Caki2 (cell line): ENCODE measurements at regions not wholly inside any gene's neighbourhood (a gene's known extent, or its start where the extent isn't known, plus 50 kb on each side); places are given as distances from the start of the nearest gene placed in this dataset.

Experiments used
- DNase-seq: peaks from one replicate; pipeline ENCODE4 v3.0.0-alpha.2; 2015; ENCODE audit warnings: low read depth
- in situ Hi-C: cut with HindIII; loops from 2 replicates; pipeline ENCODE4 v1.10.0; 2016; ENCODE audit warnings: low sequenced_read_pairs, low pct_unique_long_range_greater_than_20kb, mixed read lengths

DNA sequence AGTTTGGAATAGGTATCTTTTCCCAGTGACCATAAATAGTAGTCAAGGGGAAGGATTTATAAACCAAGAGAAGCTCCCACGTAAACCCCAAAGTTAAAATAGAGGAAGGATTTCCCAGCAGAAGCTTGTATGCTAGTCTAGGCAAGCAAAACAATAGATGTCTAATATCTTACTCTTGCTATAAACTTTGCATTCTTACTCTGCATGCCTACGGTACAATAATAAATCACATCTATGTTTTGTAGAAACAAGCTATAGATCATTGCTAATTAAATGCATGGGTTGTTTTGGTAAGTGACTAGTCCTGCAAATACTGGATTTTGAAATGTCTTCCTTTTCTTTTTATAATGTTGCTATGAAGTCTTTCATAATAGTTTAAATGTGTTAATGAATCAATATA lies 585.5 kb downstream of the INHBA start:
- in situ Hi-C loops = no loop called here
- no peak for DNase-seq

DNA sequence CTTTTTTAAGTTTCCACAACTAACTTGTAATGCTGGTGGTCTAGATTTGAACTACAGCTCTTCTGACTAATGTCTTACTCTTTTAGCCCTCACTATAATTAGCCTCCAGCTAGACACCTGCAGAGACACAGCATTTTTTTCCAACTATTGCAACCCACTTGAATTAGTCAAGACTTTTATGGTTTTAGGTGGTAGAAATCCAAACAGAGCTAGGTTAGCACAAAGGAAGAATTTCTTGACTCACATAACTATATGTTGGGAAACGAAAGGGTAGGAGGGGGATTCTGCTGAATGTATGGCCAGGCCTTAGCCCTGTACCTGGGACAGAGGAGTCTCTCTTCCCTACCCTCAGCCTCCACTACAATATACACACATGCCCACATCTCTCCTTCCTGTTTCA lies 586.1 kb downstream of the INHBA start:
- no peak for DNase-seq

DNA sequence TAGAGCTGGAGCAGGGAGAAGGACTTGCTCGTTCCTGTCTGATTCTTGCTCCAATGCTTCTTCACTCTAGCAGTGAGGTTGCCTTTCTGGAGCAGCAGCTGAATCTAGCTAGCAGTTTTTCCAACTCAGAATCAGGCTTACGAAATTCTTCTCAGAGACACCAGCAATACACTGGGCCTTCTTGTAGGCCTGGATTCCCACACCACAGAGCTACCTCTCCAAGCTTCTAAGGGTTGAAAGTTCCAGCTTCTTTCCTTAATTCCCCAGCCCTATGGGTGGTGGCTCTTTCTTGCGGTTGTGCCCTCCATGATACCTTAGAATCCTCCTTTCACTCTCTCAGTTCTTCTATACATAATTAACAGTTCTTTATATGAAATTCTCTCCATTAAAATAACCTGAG lies 586.6 kb downstream of the INHBA start:
- DNase-seq = no peak
- in situ Hi-C loops = no loop called here

More for the DNA sequence above, 586.1 kb downstream of the INHBA start:
- in situ Hi-C loops = no loop called here

DNA sequence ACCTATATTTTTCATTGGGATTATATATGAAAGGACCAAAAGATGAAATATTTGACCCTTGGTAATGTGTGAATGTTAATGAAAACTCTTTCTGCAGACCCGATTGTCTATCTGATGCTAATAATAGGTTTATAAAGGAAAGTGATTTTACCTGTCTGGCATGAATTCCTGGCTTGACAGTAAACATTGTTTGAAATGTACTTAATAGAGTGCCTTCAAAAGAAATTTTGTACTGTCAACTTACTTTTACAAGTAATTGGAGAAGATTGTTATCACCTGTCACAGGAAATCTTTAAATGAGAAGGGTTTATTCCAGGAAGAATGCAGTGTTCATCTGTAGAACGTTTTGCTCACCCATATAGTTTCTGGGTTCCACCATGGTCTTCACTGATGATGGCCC lies 588.2 kb downstream of the INHBA start:
- in situ Hi-C loops = no loop called here

DNA sequence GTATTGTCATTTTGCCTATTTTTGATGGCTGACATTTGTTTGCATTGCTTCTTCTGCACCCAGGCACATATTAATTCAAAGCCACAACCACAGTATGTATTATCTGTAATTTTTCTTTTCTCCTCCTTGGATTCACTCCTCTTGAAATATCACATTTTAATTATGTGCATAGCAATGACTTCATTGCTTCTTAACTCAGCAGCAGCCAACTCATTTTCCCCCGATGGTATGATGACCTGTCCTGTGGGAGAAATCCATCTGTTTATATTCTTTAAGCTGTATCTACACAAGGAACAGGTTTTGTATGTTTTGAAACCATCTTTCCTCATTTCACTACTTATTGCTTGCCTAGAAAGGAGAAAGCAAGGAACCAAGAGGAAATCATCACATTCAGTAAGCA lies 588.8 kb downstream of the INHBA start:
- in situ Hi-C loops = no loop called here
- DNase-seq = no peak

More for the DNA sequence above, 588.2 kb downstream of the INHBA start:
- no peak for DNase-seq

DNA sequence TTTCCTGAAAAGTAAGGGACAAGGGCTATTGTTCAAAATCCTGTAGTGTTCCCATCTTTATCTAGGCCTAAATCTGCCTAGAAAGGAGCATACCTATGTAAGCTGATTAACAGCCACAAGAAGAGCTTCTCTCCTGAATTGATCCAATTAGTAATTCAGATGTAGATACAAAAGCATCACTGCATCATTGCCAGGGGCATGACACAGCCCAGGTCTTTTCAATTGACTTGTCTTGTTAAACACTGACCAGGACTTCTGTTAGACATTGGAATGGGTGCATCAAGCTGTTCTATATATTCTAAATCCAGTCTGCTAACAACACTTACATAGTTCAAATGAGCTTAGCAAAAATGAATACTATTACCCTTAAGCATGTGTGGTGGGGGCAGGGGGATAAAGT lies 589.2 kb downstream of the INHBA start:
- in situ Hi-C loops = no loop called here
- DNase-seq = no peak

DNA sequence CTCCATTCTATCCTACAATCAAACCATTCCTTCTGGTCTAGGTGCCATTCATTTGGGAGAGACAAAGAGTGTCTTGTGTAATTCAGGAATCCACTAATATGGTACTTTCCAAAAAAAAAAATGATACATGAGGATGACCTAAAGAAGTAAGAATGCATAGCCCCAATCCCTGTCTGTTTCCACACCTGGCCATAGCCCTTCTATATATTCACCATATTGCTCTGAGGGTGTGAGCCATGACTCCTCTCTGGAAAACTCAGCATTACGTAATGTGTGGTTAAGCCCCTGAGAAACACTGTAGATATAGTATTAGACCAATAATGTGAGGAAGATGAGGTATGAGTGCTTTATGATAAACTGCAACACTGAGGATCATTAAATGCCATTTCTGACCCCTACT lies 592.7 kb downstream of the INHBA start:
- peak; percentile 16 for DNase-seq
- in situ Hi-C loops = no loop called here

DNA sequence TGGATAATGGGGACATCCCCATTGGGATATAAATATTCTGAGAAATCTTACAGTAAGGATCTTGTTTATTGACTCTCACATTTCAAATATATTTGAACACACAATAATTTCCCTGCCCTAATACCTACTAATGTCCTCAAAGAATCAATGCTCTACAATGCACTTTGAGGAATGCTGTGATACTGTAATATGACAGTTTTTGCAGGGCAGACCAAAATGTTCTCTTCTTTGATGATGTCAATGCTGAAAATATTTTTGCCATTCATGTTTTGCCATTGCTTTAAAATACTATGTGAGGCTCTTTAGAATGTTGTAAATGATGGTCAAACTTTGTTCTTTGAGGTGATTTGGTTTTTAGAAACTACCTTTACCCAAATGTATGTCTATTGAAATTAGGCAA lies 594.1 kb downstream of the INHBA start:
- in situ Hi-C loops = no loop called here
- DNase-seq = no peak

DNA sequence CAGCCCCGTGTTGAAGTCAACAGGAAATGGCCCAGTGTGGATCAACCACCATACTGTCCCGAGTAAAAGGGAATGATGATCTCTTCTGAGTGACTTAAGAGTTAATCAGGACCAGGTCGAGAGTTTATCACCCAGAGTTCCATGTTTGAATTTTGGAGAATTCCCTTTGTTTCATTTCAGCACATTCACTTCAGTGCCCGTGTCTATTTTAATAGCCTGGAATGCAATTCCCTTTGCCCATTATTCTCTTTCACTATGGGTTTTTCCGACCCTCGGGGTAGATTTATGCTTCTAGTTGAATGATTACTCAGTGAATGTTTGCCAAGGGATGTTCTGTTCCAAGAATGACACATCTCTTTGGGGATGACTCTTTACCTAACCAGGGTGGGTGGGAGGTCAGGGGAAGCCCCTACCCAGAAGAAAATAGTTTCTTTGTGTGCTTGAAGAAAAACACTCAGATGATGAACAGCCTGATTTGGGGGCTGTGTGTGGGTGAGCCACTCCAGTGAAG lies 594.9 kb downstream of the INHBA start:
- peak; percentile 89 for DNase-seq
- in situ Hi-C loops = no loop called here

DNA sequence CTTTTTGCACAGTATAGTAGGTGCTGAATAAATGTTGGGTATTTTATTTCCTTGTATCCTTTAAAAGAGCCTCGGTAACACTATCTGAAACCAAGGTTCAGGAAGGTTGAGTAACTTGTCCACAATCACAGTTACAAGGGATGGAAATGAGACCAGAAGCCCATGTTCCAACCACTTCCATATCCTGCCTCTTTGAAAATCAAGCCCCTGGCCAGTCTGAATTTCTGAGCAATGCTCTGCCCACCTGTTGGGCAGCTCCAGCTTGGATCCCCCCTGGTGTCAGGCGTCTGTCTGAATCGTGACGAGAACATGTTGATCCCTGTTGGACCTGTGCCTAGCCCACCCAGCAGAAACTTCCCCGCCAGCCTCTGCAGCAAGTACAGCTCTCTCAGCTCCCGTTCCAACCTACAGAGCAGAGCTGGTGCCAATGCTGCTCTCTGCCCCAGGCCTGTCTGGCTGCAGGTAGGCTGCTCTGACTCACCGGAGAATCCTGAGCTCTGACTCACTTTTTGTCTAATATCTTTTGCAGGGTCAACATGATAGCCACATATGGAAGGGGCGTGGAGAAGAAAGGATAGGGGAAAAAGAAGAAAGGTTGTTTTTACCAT lies 595.5 kb downstream of the INHBA start:
- in situ Hi-C loops = no loop called here
- DNase-seq = peak; percentile 96

DNA sequence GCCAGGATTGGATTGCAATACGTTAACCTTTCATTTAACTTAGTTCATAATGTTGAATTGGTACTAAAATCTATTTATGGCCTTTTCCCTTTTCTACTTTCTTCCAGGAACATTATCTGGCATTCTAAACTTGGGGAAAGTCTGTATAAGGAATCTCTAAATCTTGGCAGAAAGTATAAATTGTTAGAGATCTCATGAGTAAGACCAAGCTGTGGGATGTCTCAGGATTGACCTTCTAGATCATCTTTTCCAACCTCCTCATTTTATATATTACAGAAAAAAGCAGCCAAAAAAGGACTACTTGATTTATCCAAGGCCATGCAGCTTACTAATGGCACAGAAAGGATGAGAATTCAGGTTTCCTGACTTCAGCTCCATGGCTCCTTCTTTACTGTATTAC lies 598.3 kb downstream of the INHBA start:
- no peak for DNase-seq
- in situ Hi-C loops = no loop called here

DNA sequence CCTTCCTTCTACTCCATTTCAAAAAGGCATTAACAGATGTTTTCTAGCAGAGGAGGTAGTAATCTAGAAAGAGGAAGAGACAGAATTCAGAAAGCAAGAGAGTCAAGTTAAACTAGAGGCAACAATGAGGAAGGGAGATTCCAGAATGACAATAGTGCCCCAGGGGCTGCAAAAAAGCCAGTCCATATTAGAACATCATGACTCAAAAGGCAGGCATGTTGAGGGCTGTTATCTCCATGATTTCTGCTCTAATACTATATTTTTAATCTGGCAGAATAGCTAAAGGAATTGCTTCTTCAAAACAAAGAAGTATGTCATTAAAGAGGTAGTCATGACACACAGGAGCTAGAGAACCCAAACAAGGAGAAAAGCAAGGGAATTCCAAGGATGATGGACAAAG lies 599.6 kb downstream of the INHBA start:
- in situ Hi-C loops = no loop called here
- no peak for DNase-seq

DNA sequence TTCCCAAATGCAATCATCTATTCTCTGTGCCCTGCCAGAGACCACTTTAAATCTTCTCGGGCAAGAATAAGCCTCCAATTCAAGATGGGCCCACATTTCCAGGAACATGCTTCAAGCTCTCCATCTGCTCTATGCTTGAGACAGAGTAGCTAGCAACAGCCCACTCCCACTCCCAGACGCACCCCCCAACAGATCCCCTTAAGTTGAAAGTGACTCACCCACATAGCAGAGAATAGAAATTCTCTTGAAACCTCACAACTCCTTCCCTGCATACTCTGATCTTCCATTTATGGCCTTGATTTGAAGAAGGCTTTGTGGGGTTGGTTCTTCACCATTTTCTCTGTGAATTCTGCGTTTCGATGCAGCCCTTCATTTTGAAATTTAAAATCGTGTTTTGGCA lies 604.0 kb downstream of the INHBA start:
- in situ Hi-C loops = no loop called here
- DNase-seq = no peak

DNA sequence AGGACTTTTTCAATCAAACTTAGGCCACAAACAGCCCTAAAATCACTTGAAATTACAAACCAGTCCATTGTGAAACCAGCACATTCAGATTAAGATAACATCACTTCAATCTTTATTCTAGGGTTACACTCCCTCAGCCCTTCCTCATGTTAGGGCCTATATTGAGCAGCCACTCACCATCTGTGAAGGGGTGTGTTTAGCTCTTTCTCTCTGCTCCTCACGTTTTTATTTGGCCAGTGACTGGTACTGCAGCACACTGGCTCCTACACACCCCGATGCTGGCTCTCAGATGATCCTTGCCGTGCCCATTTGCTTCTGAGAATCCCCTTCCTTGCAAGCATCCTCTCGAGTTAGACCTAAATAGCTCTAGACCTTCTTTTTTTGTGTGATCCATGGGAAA lies 604.5 kb downstream of the INHBA start:
- DNase-seq = no peak
- in situ Hi-C loops = no loop called here

DNA sequence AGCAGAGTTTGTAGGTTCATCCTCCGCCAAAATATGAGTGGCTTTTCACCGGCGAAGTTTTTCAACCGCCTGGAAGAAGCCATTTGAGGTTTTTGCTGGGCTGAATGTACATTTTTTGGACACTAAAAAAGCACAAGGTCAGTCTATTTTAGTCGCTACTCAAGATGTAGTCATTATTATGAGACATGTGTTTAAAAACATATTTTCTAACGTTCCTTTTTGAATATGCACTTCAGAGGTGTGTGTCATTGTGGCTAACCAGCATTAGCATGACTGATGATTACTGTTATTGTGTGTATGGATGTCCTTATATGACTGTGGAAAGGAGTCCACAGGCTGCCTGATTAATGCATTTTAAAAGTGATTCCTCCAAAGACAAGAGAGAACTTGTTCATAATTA lies 605.4 kb downstream of the INHBA start:
- in situ Hi-C loops = no loop called here
- no peak for DNase-seq

DNA sequence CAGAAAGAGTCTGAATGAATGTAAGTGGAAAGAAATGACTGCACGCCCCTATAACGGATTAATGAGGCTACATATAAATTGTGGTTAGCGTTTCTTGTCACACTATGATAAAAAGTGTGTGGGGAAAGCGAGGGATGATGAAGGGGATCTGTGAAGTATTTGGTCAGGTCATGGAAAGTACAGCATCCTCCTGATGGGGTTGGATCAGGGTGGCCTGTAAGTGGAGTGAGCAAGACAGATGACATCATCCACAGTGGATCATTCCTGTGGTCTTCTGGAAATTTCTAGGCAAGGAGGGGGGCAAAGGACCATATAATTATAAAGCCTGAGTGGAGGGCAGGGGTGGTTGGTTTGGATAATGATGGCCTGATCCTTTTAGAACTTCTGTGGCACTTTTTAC lies 606.0 kb downstream of the INHBA start:
- in situ Hi-C loops = no loop called here
- DNase-seq = no peak

DNA sequence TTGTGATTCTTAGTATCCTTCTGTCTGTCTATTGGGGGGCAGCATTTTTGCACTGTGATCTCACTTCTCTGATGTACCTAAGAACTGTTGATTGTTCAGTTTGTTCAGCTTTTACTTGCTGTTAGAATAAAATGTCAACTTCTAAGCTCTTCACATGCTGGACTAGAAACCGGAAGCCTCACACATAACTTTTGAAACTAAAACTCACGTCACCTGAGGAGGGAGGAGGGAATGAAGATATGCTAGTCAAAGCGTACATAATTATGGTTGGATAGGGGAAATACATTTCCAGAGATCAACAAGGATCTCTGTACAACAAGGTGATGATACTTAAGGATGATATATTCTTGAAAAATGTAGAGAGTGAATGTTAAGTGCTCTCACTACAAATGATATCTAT lies 609.7 kb downstream of the INHBA start:
- DNase-seq = no peak
- in situ Hi-C loops = no loop called here

DNA sequence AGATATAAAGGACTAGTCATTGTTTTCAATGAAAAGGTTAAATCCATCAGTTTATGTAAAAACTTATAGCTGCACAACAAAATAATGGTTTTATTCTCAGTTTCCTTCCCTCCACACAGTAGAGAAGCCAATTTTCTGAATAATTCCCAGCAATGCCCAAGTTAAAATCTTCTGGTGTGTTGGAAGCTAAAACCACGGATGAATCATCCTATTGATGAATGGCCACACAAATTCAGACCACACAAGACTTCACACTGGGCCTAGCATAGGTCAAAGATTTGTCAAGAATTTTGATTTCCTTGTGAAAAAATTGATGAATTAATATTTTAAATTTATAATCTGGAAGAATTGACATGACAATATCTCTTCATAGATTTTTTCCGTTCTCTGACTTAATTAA lies 617.6 kb downstream of the INHBA start:
- no peak for DNase-seq
- in situ Hi-C loops = no loop called here

DNA sequence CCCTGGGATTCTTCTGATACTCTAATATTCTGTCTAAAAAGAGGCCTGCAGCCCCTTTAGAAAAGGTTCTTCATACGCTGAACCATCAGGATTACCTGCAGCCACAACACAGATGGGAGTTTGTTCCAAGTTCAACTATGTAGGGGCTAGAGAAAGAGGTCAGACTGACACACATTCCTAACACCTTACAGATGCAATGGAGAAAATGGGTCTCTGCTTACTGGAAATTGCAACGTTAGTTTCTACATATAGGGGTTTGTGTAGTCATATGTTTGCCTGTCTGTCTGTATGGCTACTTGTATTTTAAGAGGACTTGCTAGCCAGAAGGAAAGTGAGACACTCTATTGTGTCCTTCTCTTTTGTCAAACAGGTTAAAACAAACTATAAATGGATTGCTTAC lies 618.5 kb downstream of the INHBA start:
- in situ Hi-C loops = no loop called here
- DNase-seq = no peak

DNA sequence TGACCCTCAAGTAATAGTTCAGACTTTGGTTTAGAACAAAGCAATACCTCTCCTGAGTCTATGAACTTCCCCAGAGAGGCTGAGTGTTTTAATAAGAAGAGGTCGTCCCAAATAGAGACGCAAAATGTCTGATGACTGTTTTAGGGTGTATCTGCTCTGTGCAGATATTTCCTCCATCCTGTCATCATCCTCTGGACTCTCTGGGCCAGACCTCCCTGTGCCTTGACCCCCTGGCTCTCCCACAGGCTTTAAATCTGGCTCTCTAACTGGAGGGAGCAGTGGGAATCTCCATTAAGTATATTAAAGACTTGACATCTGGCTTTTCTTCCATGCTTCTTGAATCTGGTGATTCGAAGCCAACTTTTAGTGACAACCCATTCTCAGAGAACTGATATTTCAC lies 633.3 kb downstream of the INHBA start:
- no peak for DNase-seq
- in situ Hi-C loops = no loop called here

DNA sequence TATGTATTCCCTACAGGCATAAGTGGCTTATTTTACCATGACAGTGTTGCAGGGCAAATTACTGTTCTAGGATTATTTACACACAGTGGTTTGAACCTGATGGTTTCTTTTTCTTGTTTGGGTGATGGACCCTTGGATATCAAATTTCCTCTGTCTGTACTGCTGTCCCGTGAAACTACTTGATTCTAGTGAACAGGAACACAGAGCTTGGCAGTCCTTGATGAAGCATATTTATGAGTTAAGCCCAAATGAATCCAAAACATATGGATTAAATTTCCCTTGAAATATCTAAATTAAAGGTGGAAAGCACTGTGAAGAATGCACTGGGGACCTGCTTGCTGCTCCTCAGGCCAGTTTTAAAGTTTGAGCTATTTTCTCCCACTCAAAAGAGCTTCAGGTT lies 635.3 kb downstream of the INHBA start:
- in situ Hi-C loops = no loop called here
- DNase-seq = no peak
